GM18505 (cell line): ENCODE measurements at regions not wholly inside any gene's neighbourhood (a gene's known extent, or its start where the extent isn't known, plus 50 kb on each side); places are given as distances from the start of the nearest gene placed in this dataset.

ENCODE experiments used
- ATAC-seq: cut with Tn5 transposase; IDR thresholded peaks from one replicate; pipeline ENCODE4 v1.9.1; 2021; ENCODE audit not compliant: unreplicated experiment
- POLR2A ChIP-seq: IDR thresholded peaks from 4 replicates; pipeline ENCODE4 v1.6.1; 2011; ENCODE audit warnings: borderline replicate concordance; ENCODE audit not compliant: insufficient read depth, insufficient read length; ENCODE audit errors: extremely low read depth

GRCh38 chr4:18524667-18525066, 503.1 kb upstream of the LCORL start:
- no peak for TF ChIP-seq POLR2A
- no peak for ATAC-seq

DNA sequence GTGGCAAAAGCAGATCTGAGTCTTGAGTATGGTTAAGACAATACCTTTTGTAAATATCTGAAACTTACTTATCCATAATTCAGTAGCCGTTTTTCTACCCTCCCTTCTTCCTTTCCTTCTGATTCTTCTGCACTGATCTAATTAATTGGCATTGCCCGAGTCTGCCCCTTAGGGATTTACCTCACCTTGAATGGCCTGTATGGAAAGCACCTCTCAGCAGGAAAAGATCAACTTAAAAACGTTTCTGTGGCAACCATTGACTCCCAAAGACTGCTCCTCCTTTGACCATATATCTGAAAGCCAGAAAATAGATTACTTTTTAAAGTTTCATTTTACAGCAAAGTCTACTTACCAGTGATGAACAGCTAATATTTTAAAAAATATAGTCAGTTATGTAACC, 496.5 kb upstream of the LCORL start:
- no peak for ATAC-seq

GRCh38 chr4:18513861-18514260, 492.3 kb upstream of the LCORL start:
- no peak for ATAC-seq
- TF ChIP-seq POLR2A = no peak

More for the DNA sequence above, 496.5 kb upstream of the LCORL start:
- no peak for TF ChIP-seq POLR2A

DNA sequence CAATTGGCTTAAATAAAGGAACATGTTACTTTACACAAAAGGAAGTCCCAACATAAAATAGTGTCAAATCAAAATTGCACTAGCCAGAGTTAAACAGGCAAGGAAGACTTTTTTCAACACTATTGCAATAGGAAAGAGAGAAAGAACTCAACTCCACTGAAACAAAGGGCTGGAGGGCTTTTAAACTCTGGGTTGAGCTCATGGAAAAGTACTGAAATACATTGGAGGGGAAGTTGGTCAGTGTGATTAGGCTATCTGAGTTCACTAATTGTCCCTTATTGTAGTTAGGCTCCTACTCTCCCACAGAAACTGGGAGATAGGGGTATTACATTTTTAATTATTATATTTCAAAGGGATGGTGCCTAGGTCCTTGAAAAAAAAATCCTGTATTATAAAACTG, 491.2 kb upstream of the LCORL start:
- ATAC-seq = no peak
- TF ChIP-seq POLR2A = no peak

- no peak for TF ChIP-seq POLR2A
- no peak for ATAC-seq
Observed at GRCh38 chr4:18511727-18512126, 490.2 kb upstream of the LCORL start.

DNA sequence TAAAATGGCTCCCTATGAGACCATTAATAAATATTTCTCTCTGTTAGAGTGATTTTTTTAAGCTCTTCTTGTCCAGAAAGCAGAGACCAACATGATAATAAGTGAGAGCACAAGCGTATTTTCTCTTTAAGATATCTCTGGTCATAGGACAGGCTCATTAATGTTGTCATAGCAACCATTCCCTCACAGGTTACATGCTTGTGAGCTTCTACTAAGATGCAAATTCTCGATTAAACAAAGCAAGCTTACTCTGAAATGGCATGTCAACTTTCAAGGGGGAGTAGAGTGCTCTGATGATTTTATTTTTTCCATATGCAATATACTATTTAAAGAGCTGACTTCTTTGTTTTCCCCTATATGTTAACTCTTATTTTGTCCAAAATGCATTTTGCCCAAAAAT, 487.2 kb upstream of the LCORL start:
- no peak for ATAC-seq
- no peak for TF ChIP-seq POLR2A

DNA sequence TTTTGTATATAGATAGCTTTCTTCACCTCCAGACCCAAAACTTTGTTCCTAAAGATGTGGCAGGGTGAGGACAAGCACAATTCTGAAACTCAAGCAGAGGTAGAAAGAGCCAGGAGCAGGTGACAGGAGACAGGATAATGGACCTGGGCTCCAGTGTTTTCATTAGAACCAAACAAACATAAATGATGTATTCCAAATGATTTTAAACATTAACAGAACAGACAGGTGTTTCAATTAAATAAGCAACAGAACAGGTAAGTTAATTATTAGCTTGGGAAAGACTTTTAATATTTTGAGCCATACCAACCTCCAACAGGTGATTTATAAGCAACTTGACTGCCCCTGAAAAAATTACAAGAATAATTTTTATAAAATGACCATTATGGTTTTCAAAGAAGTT, 459.4 kb upstream of the LCORL start:
- no peak for ATAC-seq
- no peak for TF ChIP-seq POLR2A

GRCh38 chr4:18480342-18480741, 458.8 kb upstream of the LCORL start:
- no peak for TF ChIP-seq POLR2A
- ATAC-seq = no peak

DNA sequence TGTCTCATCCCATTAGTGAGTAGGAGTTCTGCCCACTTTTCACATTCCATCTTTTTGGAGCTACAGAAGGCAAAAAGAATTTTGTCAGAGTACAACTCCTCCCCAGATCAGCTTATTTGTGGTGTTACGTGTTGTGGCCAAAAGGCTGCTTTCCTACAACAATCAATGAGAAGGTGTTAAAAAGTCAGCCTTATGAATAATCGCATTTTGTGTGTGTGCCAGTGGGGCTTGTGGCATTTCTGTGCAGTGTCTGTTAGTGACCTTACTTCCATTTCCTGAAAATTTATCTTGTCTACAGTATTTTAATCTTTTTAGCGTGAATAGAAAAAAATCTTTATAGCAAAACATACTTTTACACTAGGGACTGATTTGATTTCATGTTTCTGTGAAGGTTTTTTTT, 458.3 kb upstream of the LCORL start:
- ATAC-seq = no peak
- no peak for TF ChIP-seq POLR2A

- no peak for TF ChIP-seq POLR2A
- ATAC-seq = no peak
Observed at GRCh38 chr4:18463987-18464559, 442.5 kb upstream of the LCORL start.

- TF ChIP-seq POLR2A = no peak
- no peak for ATAC-seq
Observed at GRCh38 chr4:18458465-18458864, 436.9 kb upstream of the LCORL start.

DNA sequence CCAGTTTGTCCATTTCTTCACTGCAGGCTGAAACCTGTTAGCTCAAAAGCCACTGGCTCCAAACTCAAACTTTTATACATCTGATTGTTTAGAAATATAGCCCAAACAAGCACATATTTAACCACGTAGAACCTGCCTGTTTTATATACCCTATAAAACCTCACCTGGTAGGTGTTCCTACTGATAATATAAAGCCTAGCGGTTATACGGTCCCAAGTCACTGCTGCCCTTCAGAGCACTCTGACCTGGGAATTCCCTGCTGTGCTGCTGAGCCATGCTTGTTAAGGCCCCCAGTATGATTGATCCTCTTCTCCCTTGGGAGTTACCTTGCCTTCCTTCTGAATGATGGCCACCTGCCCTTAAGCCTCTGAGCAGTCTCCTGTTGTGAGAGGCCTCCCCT, 432.8 kb upstream of the LCORL start:
- ATAC-seq = no peak
- no peak for TF ChIP-seq POLR2A

- no peak for ATAC-seq
- no peak for TF ChIP-seq POLR2A
Observed at GRCh38 chr4:18445110-18445509, 423.6 kb upstream of the LCORL start.

- no peak for TF ChIP-seq POLR2A
- ATAC-seq = no peak
Observed at GRCh38 chr4:18444206-18444605, 422.7 kb upstream of the LCORL start.

DNA sequence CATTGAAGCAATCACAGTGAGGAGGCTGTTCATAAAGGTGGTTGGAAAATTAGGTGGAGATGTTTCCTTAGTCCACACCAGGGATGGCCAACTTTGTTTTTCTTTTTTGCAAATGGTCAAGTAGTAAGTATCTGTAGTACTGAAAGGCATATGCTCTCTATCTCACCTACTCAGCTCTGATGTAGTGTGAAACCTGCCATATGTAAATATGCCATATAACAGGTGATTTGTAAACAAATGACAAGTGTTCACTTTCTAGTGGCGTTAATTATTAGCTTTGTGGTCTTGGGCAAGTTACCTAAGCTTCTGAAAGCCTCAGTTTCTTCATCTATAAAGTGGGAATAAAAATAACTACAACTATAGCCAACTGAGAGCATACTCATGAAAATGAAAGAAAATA, 421.4 kb upstream of the LCORL start:
- no peak for TF ChIP-seq POLR2A
- no peak for ATAC-seq
